H1 (cell line): ENCODE measurements at regions not wholly inside any gene's neighbourhood (a gene's known extent, or its start where the extent isn't known, plus 50 kb on each side); places are given as distances from the start of the nearest gene placed in this dataset.

Experiments
- MAX ChIP-seq: IDR thresholded peaks from 2 replicates; pipeline ENCODE4 v1.6.1; 2012; ENCODE audit warnings: inconsistent platforms
- TEAD4 ChIP-seq: IDR thresholded peaks from 2 replicates; pipeline ENCODE4 v1.6.1; 2012; ENCODE audit warnings: low read depth, low read length, inconsistent platforms, mixed read lengths

DNA sequence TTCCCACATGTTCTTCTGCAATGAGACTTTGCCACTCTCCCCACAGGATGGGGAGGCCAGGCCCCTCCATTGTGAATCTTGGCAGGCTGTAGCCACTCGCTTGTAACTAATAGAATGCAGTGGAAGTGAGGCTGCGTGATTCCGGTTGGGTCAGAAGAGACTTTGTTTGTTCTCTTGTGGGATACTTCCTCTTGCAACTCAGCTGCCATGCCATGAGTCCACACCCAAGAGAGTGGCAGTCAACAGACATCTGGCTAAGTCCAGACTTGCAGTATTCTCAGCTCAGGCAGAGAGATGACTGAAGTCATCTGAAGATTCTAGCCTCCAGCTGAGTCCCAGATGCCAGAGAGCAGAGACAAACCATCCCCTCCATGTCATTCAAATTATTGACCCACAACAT is 153.4 kb upstream of the GDF10 start:
- TF ChIP-seq TEAD4 (no peak), MAX (no peak)
